ENCODE measurements at regions not wholly inside any gene's neighbourhood (a gene's known extent, or its start where the extent isn't known, plus 50 kb on each side); places are given as distances from the start of the nearest gene placed in this dataset.

DNA sequence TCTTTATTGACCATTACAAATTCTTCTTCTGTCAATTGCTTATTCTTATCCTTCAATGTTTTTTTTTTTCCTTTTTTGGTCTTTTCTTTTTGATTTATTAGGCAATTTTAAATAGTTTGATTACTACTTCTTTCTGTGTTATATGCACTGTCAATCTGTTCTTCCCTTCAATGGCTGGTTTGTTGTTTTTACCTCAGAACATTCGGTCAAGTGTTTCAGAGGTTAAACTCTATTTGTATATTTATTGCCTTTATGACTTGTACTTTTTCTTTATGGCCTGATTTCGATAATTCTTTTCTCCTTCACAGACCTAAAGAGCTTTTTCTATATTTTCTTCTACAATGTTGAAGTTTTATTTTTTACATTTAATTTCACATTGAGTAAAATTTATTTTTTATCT lies 171.5 kb upstream of the AKR1E2 start:
- DNase-seq (ENCODE audit: low spot score): no peak
- H3K4me3 Mint-ChIP-seq (ENCODE audit: unreplicated experiment): no peak overlapping the region
- H3K27ac Mint-ChIP-seq (ENCODE audit: unreplicated experiment): no peak overlapping the region
- TF ChIP-seq, protein P1, sequence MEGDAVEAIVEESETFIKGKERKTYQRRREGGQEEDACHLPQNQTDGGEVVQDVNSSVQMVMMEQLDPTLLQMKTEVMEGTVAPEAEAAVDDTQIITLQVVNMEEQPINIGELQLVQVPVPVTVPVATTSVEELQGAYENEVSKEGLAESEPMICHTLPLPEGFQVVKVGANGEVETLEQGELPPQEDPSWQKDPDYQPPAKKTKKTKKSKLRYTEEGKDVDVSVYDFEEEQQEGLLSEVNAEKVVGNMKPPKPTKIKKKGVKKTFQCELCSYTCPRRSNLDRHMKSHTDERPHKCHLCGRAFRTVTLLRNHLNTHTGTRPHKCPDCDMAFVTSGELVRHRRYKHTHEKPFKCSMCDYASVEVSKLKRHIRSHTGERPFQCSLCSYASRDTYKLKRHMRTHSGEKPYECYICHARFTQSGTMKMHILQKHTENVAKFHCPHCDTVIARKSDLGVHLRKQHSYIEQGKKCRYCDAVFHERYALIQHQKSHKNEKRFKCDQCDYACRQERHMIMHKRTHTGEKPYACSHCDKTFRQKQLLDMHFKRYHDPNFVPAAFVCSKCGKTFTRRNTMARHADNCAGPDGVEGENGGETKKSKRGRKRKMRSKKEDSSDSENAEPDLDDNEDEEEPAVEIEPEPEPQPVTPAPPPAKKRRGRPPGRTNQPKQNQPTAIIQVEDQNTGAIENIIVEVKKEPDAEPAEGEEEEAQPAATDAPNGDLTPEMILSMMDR (IDR thresholded peaks at IDR 0.05; ENCODE audit: unreplicated experiment): no peak
- no peaks in the 10 kb centered on the region for H3K27me3 Mint-ChIP-seq (ENCODE audit: unreplicated experiment)
- H3K36me3 Mint-ChIP-seq (ENCODE audit: low read depth, unreplicated experiment): no peaks in the 10 kb centered on the region
- H3K4me1 Mint-ChIP-seq (ENCODE audit: unreplicated experiment): peaks cover 19% of the 10 kb centered on the region
- no peaks in the 10 kb centered on the region for H3K9me3 Mint-ChIP-seq (ENCODE audit: unreplicated experiment)

DNA sequence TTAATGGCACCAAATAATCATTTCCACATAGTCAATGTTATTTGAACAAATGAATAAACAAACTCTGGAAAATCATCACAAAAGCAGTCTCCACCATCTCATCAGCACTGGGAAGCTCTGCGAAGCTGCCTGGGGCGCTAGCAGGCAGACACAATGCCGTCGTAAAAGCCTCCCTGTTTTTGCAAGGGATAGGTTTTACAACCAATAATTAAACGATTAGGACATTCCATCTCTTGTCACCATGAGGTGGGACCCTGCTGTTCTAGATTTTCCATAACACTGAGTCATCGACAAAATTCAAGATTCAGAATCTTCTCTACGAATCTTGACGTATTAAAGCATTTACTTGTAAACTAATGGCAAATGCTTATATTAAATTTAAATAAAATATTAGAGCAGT lies 172.8 kb upstream of the AKR1E2 start:
- Mint-ChIP-seq H3K4me1 (ENCODE audit: unreplicated experiment) (peaks cover 24% of the 10 kb centered on the region), H3K4me3 (ENCODE audit: unreplicated experiment) (no peak overlapping the region), H3K27ac (ENCODE audit: unreplicated experiment) (no peak overlapping the region), H3K9me3 (ENCODE audit: unreplicated experiment) (no peaks in the 10 kb centered on the region), H3K27me3 (ENCODE audit: unreplicated experiment) (no peaks in the 10 kb centered on the region), H3K36me3 (ENCODE audit: low read depth, unreplicated experiment) (no peaks in the 10 kb centered on the region)
- TF ChIP-seq, protein P1 (IDR thresholded peaks at IDR 0.05; ENCODE audit: unreplicated experiment): no peak
- DNase-seq (ENCODE audit: low spot score): no peak

DNA sequence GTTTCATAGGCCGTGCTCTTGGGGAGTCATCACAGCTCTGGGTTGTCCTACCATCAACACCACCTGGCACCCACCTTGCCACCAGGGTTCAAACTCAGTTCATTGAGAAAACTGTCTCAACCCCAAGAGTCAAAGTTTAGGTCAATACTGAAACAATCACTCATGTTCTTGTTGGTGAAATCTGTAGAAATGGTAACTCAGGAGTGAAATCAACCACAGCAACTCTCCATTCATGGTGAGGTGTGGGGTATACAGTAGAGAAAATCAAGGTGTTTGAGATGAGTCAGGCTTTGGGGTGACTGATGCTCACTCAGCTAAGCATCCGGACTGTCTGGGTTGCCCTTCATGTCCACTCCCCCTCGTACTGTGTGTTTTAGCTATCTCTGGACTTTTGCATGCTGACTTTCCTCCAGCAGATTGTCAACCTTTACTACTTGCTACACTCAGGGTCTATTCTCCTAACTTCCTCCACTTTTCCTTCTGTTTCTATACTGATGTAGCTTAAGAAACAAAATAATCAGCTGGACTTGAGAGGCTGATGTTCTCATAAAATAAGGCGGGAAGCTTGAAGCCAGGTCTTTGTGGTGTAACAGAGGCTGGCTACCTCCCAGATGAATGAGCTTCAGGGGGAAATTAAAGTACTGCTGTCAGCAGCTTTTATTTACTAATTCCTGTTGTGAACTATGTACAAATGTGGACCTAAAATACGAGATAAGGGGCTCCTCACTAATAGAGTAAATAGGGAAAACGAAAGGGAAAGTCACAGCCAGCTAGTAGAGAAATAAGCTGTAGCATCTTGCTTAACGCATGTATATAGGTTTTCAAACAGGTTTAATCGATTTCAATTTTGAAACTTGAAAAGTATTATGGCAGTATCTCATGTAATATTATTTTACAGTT lies 173.6 kb upstream of the AKR1E2 start:
- DNase-seq (ENCODE audit: low spot score): no peak
- Mint-ChIP-seq H3K27ac (ENCODE audit: unreplicated experiment) (no peak overlapping the region), H3K36me3 (ENCODE audit: low read depth, unreplicated experiment) (no peaks in the 10 kb centered on the region), H3K4me3 (ENCODE audit: unreplicated experiment) (no peak overlapping the region), H3K27me3 (ENCODE audit: unreplicated experiment) (no peaks in the 10 kb centered on the region), H3K4me1 (ENCODE audit: unreplicated experiment) (peaks cover 27% of the 10 kb centered on the region), H3K9me3 (ENCODE audit: unreplicated experiment) (no peaks in the 10 kb centered on the region)
- TF ChIP-seq, protein P1 (IDR thresholded peaks at IDR 0.05; ENCODE audit: unreplicated experiment): no peak

DNA sequence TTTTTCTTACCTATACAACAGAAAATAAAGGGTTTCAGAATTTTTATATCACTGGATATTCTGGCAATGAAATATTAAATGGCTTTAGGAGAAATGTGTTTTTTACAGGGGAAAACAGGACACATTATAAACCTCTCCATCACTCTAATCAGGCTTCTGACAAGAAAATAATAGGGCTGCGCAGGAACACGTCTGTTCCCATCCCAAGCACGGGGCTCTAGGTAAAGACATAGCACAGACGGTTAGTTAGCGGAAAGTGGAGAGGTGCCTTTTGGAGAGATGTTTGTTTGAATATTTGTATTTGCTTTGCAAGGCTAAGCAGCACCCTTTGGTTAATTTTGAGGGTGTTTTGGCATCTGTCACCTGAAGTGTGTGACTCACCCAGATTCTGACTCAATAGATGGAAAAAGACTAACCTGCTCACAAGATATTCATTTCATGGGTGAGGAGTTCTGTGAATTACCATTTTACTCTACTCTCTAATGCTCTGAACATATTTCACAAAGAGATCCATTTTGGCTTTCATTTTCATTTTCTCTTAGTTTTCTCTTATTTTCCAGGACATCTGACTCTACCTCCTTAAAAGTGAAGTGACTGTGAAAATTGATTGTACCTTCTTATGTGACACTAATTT lies 174.5 kb upstream of the AKR1E2 start:
- no peak for DNase-seq (ENCODE audit: low spot score)
- H3K36me3 Mint-ChIP-seq (ENCODE audit: low read depth, unreplicated experiment): no peaks in the 10 kb centered on the region
- no peak overlapping the region for H3K4me3 Mint-ChIP-seq (ENCODE audit: unreplicated experiment)
- H3K9me3 Mint-ChIP-seq (ENCODE audit: unreplicated experiment): no peaks in the 10 kb centered on the region
- no peaks in the 10 kb centered on the region for H3K27me3 Mint-ChIP-seq (ENCODE audit: unreplicated experiment)
- no peak overlapping the region for H3K27ac Mint-ChIP-seq (ENCODE audit: unreplicated experiment)
- TF ChIP-seq, protein P1 (IDR thresholded peaks at IDR 0.05; ENCODE audit: unreplicated experiment): no peak
- peaks cover 28% of the 10 kb centered on the region for H3K4me1 Mint-ChIP-seq (ENCODE audit: unreplicated experiment)

DNA sequence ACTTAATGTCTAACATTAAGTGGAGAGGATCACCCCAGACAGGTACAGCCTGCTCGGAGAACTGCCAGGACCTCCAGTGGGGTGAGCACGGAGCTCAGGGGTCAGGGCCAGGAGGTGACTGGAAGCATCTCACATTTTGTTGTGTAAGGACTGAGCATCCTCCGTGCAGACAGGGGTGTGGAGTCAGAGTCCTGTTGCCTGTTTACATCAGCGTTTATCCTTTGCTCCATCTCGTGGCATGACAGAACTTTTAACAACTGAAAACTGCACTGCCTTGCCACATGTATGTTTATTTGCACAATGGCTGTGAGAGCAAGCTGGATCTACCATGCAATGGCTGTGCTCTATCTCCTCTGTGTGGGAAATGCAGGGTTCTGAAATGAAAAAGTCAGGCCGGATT lies 175.4 kb upstream of the AKR1E2 start:
- TF ChIP-seq, protein P1 (IDR thresholded peaks at IDR 0.05; ENCODE audit: unreplicated experiment): no peak
- H3K27me3 Mint-ChIP-seq (ENCODE audit: unreplicated experiment): no peaks in the 10 kb centered on the region
- H3K9me3 Mint-ChIP-seq (ENCODE audit: unreplicated experiment): no peaks in the 10 kb centered on the region
- no peaks in the 10 kb centered on the region for H3K36me3 Mint-ChIP-seq (ENCODE audit: low read depth, unreplicated experiment)
- H3K27ac Mint-ChIP-seq (ENCODE audit: unreplicated experiment): peak overlapping the region; percentile 75
- H3K4me3 Mint-ChIP-seq (ENCODE audit: unreplicated experiment): no peak overlapping the region
- DNase-seq (ENCODE audit: low spot score): no peak
- H3K4me1 Mint-ChIP-seq (ENCODE audit: unreplicated experiment): peaks cover 28% of the 10 kb centered on the region

All from endothelial cell (in vitro differentiated cells).